Large intestine (tissue), 3 donors: ENCODE measurements at regions not wholly inside any gene's neighbourhood (a gene's known extent, or its start where the extent isn't known, plus 50 kb on each side); places are given as distances from the start of the nearest gene placed in this dataset.
A peak's percentile ranks its signal among the peaks of the same experiment; 100 is the strongest.

Experiments
- DNase-seq, 2 donors: peaks; one replicate each; pipeline versions ENCODE4 v3.0.0 to v3.0.0-alpha.2; 2013
- H3K27ac ChIP-seq: one replicate; pipeline ENCODE4 v1.5.1; 2013; ENCODE audit warnings: low read length
- H3K27me3 ChIP-seq: 2 replicates; pipeline ENCODE4 v1.6.1; 2013; ENCODE audit warnings: low read length; ENCODE audit not compliant: control insufficient read depth, insufficient read depth
- H3K36me3 ChIP-seq: 2 replicates; pipeline ENCODE4 v1.6.1; 2013; ENCODE audit warnings: low read length; ENCODE audit not compliant: control insufficient read depth, insufficient read depth
- H3K4me1 ChIP-seq: one replicate; pipeline ENCODE4 v1.6.1; 2013; ENCODE audit warnings: low read length; ENCODE audit not compliant: control insufficient read depth, insufficient read depth
- H3K4me3 ChIP-seq: one replicate; pipeline ENCODE4 v1.5.1; 2013; ENCODE audit warnings: low read length
- H3K9me3 ChIP-seq: one replicate; pipeline ENCODE4 v1.6.1; 2013; ENCODE audit warnings: mild to moderate bottlenecking, low read depth, low read length, moderate library complexity; ENCODE audit not compliant: control insufficient read depth
- WGBS: methylation state at CpG from one replicate; pipeline ENCODE4 v1.1.5; 2013; ENCODE audit warnings: low lambda C conversion rate; ENCODE audit not compliant: insufficient coverage; 5-methylcytosine and 5-hydroxymethylcytosine counted together

- H3K36me3 ChIP-seq, result no peaks in the 10 kb centered on the region
- H3K27ac ChIP-seq, result no peak overlapping the region
- no peaks in the 10 kb centered on the region for H3K27me3 ChIP-seq
- H3K9me3 ChIP-seq, result no peaks in the 10 kb centered on the region
- DNase-seq, result no peak
- WGBS, result 100% methylated on average over 1 of the region's 10 CpGs
- H3K4me3 ChIP-seq, result no peak overlapping the region
- H3K4me1 ChIP-seq, result no peaks in the 10 kb centered on the region
Measured at GRCh38 chr9:108681851-108682590, 173.8 kb downstream of the ACTL7B start.

- no peaks in the 10 kb centered on the region for H3K9me3 ChIP-seq
- no peaks in the 10 kb centered on the region for H3K4me1 ChIP-seq
- H3K4me3 ChIP-seq, result no peak overlapping the region
- DNase-seq, result no peak
- H3K36me3 ChIP-seq, result no peaks in the 10 kb centered on the region
- no peak overlapping the region for H3K27ac ChIP-seq
- WGBS, result no CpG with 5 or more reads among the region's 4 CpGs
- H3K27me3 ChIP-seq, result no peaks in the 10 kb centered on the region
Measured at GRCh38 chr9:108680946-108681345, 174.8 kb downstream of the ACTL7B start.

- no CpG with 5 or more reads among the region's 6 CpGs for whole genome bisulfite sequencing
- Histone ChIP-seq H3K4me3 (no peak overlapping the region), H3K27ac (no peak overlapping the region), H3K36me3 (no peaks in the 10 kb centered on the region), H3K4me1 (no peaks in the 10 kb centered on the region), H3K9me3 (no peaks in the 10 kb centered on the region), H3K27me3 (no peaks in the 10 kb centered on the region)
- DNase-seq, result no peak
Measured at GRCh38 chr9:108677776-108678175, 178.0 kb downstream of the ACTL7B start.

GRCh38 chr9:108676355-108676754, 179.4 kb downstream of the ACTL7B start:
- Histone ChIP-seq H3K27me3 (no peaks in the 10 kb centered on the region), H3K4me3 (no peak overlapping the region), H3K9me3 (no peaks in the 10 kb centered on the region), H3K4me1 (no peaks in the 10 kb centered on the region), H3K27ac (no peak overlapping the region), H3K36me3 (no peaks in the 10 kb centered on the region)
- DNase-seq, result no peak
- WGBS, result 60% methylated on average over 1 of the region's 4 CpGs

- no peaks in the 10 kb centered on the region for H3K27me3 ChIP-seq
- H3K4me3 ChIP-seq, result no peak overlapping the region
- no peak for DNase-seq
- no CpG with 5 or more reads among the region's 2 CpGs for WGBS
- H3K4me1 ChIP-seq, result no peaks in the 10 kb centered on the region
- no peaks in the 10 kb centered on the region for H3K9me3 ChIP-seq
- no peak overlapping the region for H3K27ac ChIP-seq
- H3K36me3 ChIP-seq, result no peaks in the 10 kb centered on the region
Measured at GRCh38 chr9:108675708-108676107, 180.1 kb downstream of the ACTL7B start.

GRCh38 chr9:108674766-108675530, 180.8 kb downstream of the ACTL7B start:
- Histone ChIP-seq H3K4me1 (no peaks in the 10 kb centered on the region), H3K9me3 (no peaks in the 10 kb centered on the region), H3K36me3 (no peaks in the 10 kb centered on the region), H3K27me3 (no peaks in the 10 kb centered on the region), H3K27ac (no peak overlapping the region), H3K4me3 (no peak overlapping the region)
- WGBS, result no CpG with 5 or more reads among the region's 6 CpGs
- no peak for DNase-seq

GRCh38 chr9:108673386-108673785, 182.4 kb downstream of the ACTL7B start:
- Histone ChIP-seq H3K27ac (no peak overlapping the region), H3K4me3 (no peak overlapping the region), H3K36me3 (no peaks in the 10 kb centered on the region), H3K4me1 (no peaks in the 10 kb centered on the region), H3K9me3 (no peaks in the 10 kb centered on the region), H3K27me3 (no peaks in the 10 kb centered on the region)
- WGBS, result 87% methylated on average over 3 of the region's 7 CpGs
- no peak for DNase-seq

GRCh38 chr9:108672475-108673190, 183.2 kb downstream of the ACTL7B start:
- Histone ChIP-seq H3K27ac (no peak overlapping the region), H3K4me3 (no peak overlapping the region), H3K9me3 (no peaks in the 10 kb centered on the region), H3K27me3 (no peaks in the 10 kb centered on the region), H3K36me3 (no peaks in the 10 kb centered on the region), H3K4me1 (no peaks in the 10 kb centered on the region)
- DNase-seq, result peak; percentile 25 to 65
- 82% methylated on average over 4 of the region's 7 CpGs for WGBS

GRCh38 chr9:108671794-108672193, 184.0 kb downstream of the ACTL7B start:
- no peak for DNase-seq
- WGBS, result no CpG with 5 or more reads among the region's 4 CpGs
- no peaks in the 10 kb centered on the region for H3K27me3 ChIP-seq
- H3K36me3 ChIP-seq, result no peaks in the 10 kb centered on the region
- H3K9me3 ChIP-seq, result no peaks in the 10 kb centered on the region
- no peak overlapping the region for H3K4me3 ChIP-seq
- H3K4me1 ChIP-seq, result no peaks in the 10 kb centered on the region
- no peak overlapping the region for H3K27ac ChIP-seq

GRCh38 chr9:108671176-108671575, 184.6 kb downstream of the ACTL7B start:
- no CpG with 5 or more reads among the region's 5 CpGs for WGBS
- no peaks in the 10 kb centered on the region for H3K36me3 ChIP-seq
- DNase-seq, result no peak

More at GRCh38 chr9:108671176-108671575, 184.6 kb downstream of the ACTL7B start:
- Histone ChIP-seq H3K9me3 (no peaks in the 10 kb centered on the region), H3K27me3 (no peaks in the 10 kb centered on the region), H3K27ac (no peak overlapping the region), H3K4me3 (no peak overlapping the region), H3K4me1 (no peaks in the 10 kb centered on the region)
